ENCODE measurements at regions not wholly inside any gene's neighbourhood (a gene's known extent, or its start where the extent isn't known, plus 50 kb on each side); places are given as distances from the start of the nearest gene placed in this dataset.
"Not testable (repeated sequence)": the region's sequence is repeated elsewhere in the genome, so short reads cannot be mapped to it uniquely, and the experiment has no call there.

- DNase-seq: no peak
Observed at GRCh38 chr13:66237411-66238062, 992.6 kb downstream of the PCDH9 start.

- no peak for DNase-seq
Observed at GRCh38 chr13:66234159-66234558, 996.0 kb downstream of the PCDH9 start.

GRCh38 chr13:66231958-66232357 is 998.2 kb downstream of the PCDH9 start:
- DNase-seq: not testable (repeated sequence)

GRCh38 chr13:66225072-66225471 is 1005.1 kb downstream of the PCDH9 start:
- no peak for DNase-seq

- no peak for DNase-seq
Observed at GRCh38 chr13:66224663-66225062, 1005.5 kb downstream of the PCDH9 start.

- DNase-seq: no peak
Observed at GRCh38 chr13:66222926-66223325, 1007.2 kb downstream of the PCDH9 start.

- DNase-seq: no peak
Observed at GRCh38 chr13:66222127-66222526, 1008.0 kb downstream of the PCDH9 start.

- DNase-seq: no peak
Observed at GRCh38 chr13:66219506-66219905, 1010.6 kb downstream of the PCDH9 start.

- no peak for DNase-seq
Observed at GRCh38 chr13:66218583-66218982, 1011.6 kb downstream of the PCDH9 start.

GRCh38 chr13:66216728-66217127 is 1013.4 kb downstream of the PCDH9 start:
- no peak for DNase-seq

GRCh38 chr13:66214467-66214866 is 1015.7 kb downstream of the PCDH9 start:
- no peak for DNase-seq

- no peak for DNase-seq
Observed at GRCh38 chr13:66212511-66212910, 1017.6 kb downstream of the PCDH9 start.

GRCh38 chr13:66210677-66211076 is 1019.5 kb downstream of the PCDH9 start:
- DNase-seq: no peak

GRCh38 chr13:66208589-66208988 is 1021.5 kb downstream of the PCDH9 start:
- no peak for DNase-seq

GRCh38 chr13:66207610-66208009 is 1022.5 kb downstream of the PCDH9 start:
- no peak for DNase-seq

- DNase-seq: no peak
Observed at GRCh38 chr13:66205807-66206206, 1024.3 kb downstream of the PCDH9 start.

- DNase-seq: no peak
Observed at GRCh38 chr13:66200555-66200954, 1029.6 kb downstream of the PCDH9 start.

GRCh38 chr13:66195238-66195637 is 1034.9 kb downstream of the PCDH9 start:
- DNase-seq: no peak

- no peak for DNase-seq
Observed at GRCh38 chr13:66189986-66190385, 1040.2 kb downstream of the PCDH9 start.

- no peak for DNase-seq
Observed at GRCh38 chr13:66180836-66181235, 1049.3 kb downstream of the PCDH9 start.

- DNase-seq: peak; percentile 92
Observed at GRCh38 chr13:66171920-66172319, 1058.2 kb downstream of the PCDH9 start.

- DNase-seq: no peak
Observed at GRCh38 chr13:66162470-66162869, 1067.7 kb downstream of the PCDH9 start.

- DNase-seq: no peak
Observed at GRCh38 chr13:66159511-66159910, 1070.6 kb downstream of the PCDH9 start.

GRCh38 chr13:66154976-66155375 is 1075.2 kb downstream of the PCDH9 start:
- no peak for DNase-seq

GRCh38 chr13:66154354-66154753 is 1075.8 kb downstream of the PCDH9 start:
- no peak for DNase-seq

Data from NCI-H1694 treated with DMSO at 0.1 percent for 48 hours (cell line).